ENCODE measurements at regions not wholly inside any gene's neighbourhood (a gene's known extent, or its start where the extent isn't known, plus 50 kb on each side); places are given as distances from the start of the nearest gene placed in this dataset.
"Not testable (repeated sequence)": the region's sequence is repeated elsewhere in the genome, so short reads cannot be mapped to it uniquely, and the experiment has no call there.

GRCh38 chr12:40431169-40431568 is 206.4 kb downstream of the LRRK2 start:
- no peak for DNase-seq (ENCODE audit: low spot score)

GRCh38 chr12:40435251-40435650 is 210.5 kb downstream of the LRRK2 start:
- DNase-seq (ENCODE audit: low spot score), result no peak

- no peak for DNase-seq (ENCODE audit: low spot score)
These were observed 211.2 kb downstream of the LRRK2 start for GRCh38 chr12:40435951-40436350.

GRCh38 chr12:40436564-40436963 is 211.8 kb downstream of the LRRK2 start:
- no peak for DNase-seq (ENCODE audit: low spot score)

GRCh38 chr12:40439771-40440492 is 215.1 kb downstream of the LRRK2 start:
- DNase-seq (ENCODE audit: low spot score), result no peak

- DNase-seq (ENCODE audit: low spot score), result no peak
These were observed 219.4 kb downstream of the LRRK2 start for GRCh38 chr12:40444174-40444573.

GRCh38 chr12:40446385-40446784 is 221.6 kb downstream of the LRRK2 start:
- peak; percentile 4 for DNase-seq (ENCODE audit: low spot score)

- DNase-seq (ENCODE audit: low spot score), result not testable (repeated sequence)
These were observed 223.7 kb downstream of the LRRK2 start for GRCh38 chr12:40448523-40448922.

- DNase-seq (ENCODE audit: low spot score), result no peak
These were observed 226.9 kb downstream of the LRRK2 start for GRCh38 chr12:40451661-40452060.

- DNase-seq (ENCODE audit: low spot score), result no peak
These were observed 228.1 kb upstream of the CNTN1 start for GRCh38 chr12:40464121-40464520.

GRCh38 chr12:40469736-40470135 is 222.5 kb upstream of the CNTN1 start:
- no peak for DNase-seq (ENCODE audit: low spot score)

- DNase-seq (ENCODE audit: low spot score), result no peak
These were observed 218.3 kb upstream of the CNTN1 start for GRCh38 chr12:40473962-40474361.

GRCh38 chr12:40474630-40475029 is 217.6 kb upstream of the CNTN1 start:
- DNase-seq (ENCODE audit: low spot score), result no peak

- DNase-seq (ENCODE audit: low spot score), result no peak
These were observed 192.4 kb upstream of the CNTN1 start for GRCh38 chr12:40499856-40500255.

GRCh38 chr12:40502322-40502721 is 189.9 kb upstream of the CNTN1 start:
- DNase-seq (ENCODE audit: low spot score), result no peak

GRCh38 chr12:40505327-40505726 is 186.9 kb upstream of the CNTN1 start:
- DNase-seq (ENCODE audit: low spot score), result no peak

- DNase-seq (ENCODE audit: low spot score), result no peak
These were observed 183.8 kb upstream of the CNTN1 start for GRCh38 chr12:40508421-40508820.

- DNase-seq (ENCODE audit: low spot score), result no peak
These were observed 180.9 kb upstream of the CNTN1 start for GRCh38 chr12:40511341-40511740.

- DNase-seq (ENCODE audit: low spot score), result no peak
These were observed 177.0 kb upstream of the CNTN1 start for GRCh38 chr12:40515041-40515816.

GRCh38 chr12:40522837-40523236 is 169.4 kb upstream of the CNTN1 start:
- no peak for DNase-seq (ENCODE audit: low spot score)

- DNase-seq (ENCODE audit: low spot score), result no peak
These were observed 167.2 kb upstream of the CNTN1 start for GRCh38 chr12:40525054-40525453.

- no peak for DNase-seq (ENCODE audit: low spot score)
These were observed 157.4 kb upstream of the CNTN1 start for GRCh38 chr12:40534828-40535227.

- DNase-seq (ENCODE audit: low spot score), result no peak
These were observed 140.8 kb upstream of the CNTN1 start for GRCh38 chr12:40551466-40551865.

GRCh38 chr12:40552868-40553267 is 139.4 kb upstream of the CNTN1 start:
- DNase-seq (ENCODE audit: low spot score), result no peak
